ENCODE measurements at regions not wholly inside any gene's neighbourhood (a gene's known extent, or its start where the extent isn't known, plus 50 kb on each side); places are given as distances from the start of the nearest gene placed in this dataset.

- TF ChIP-seq CTCF (IDR thresholded peaks at IDR 0.05; ENCODE audit: low read depth, low read length) (no peak), MAX (IDR thresholded peaks at IDR 0.05; ENCODE audit: low read depth, low read length) (no peak)
Observed at GRCh38 chr4:153940916-153941315, 152.0 kb upstream of the SFRP2 start.

All from NB4 (cell line).